ENCODE measurements at regions not wholly inside any gene's neighbourhood (a gene's known extent, or its start where the extent isn't known, plus 50 kb on each side); places are given as distances from the start of the nearest gene placed in this dataset.

GRCh38 chr5:52684051-52684450 is 103.7 kb upstream of the ITGA1 start:
- no peaks in the 10 kb centered on the region for H3K27me3 ChIP-seq (replicated peaks; ENCODE audit: insufficient read depth)
- no peak overlapping the region for H3K4me3 ChIP-seq
- no peaks in the 10 kb centered on the region for H3K9me3 ChIP-seq
- no peaks in the 10 kb centered on the region for H3K4me1 ChIP-seq (replicated peaks)
- no peak for TF ChIP-seq POLR2A (IDR thresholded peaks at IDR 0.05)
- TF ChIP-seq POLR2AphosphoS5 (IDR thresholded peaks at IDR 0.05): no peak
- TF ChIP-seq CTCF (IDR thresholded peaks at IDR 0.05): no peak
- intact Hi-C loops (cut with DNase I): no loop called here
- H3K27ac ChIP-seq: no peak overlapping the region
- H3K36me3 ChIP-seq: no peaks in the 10 kb centered on the region
- no peak for DNase-seq (ENCODE audit: low spot score)
- 30% methylated on average over 1 of the region's 1 CpG for WGBS

- 32% methylated on average over 1 of the region's 1 CpG for WGBS
- H3K27me3 ChIP-seq (replicated peaks; ENCODE audit: insufficient read depth): no peaks in the 10 kb centered on the region
- H3K9me3 ChIP-seq: no peaks in the 10 kb centered on the region
- intact Hi-C loops (cut with DNase I): no loop called here
- no peak overlapping the region for H3K4me3 ChIP-seq
- no peak for DNase-seq (ENCODE audit: low spot score)
- TF ChIP-seq POLR2A (IDR thresholded peaks at IDR 0.05): no peak
- no peaks in the 10 kb centered on the region for H3K36me3 ChIP-seq
- H3K27ac ChIP-seq: no peak overlapping the region
- H3K4me1 ChIP-seq (replicated peaks): no peaks in the 10 kb centered on the region
These were observed 102.2 kb upstream of the ITGA1 start for GRCh38 chr5:52685566-52685965.

GRCh38 chr5:52685971-52686370 is 101.7 kb upstream of the ITGA1 start:
- intact Hi-C loops (cut with DNase I): no loop called here
- no peak for DNase-seq (ENCODE audit: low spot score)
- no peaks in the 10 kb centered on the region for H3K4me1 ChIP-seq (replicated peaks)
- no peak overlapping the region for H3K4me3 ChIP-seq
- no peak for TF ChIP-seq POLR2AphosphoS5 (IDR thresholded peaks at IDR 0.05)
- no peak for TF ChIP-seq CTCF (IDR thresholded peaks at IDR 0.05)
- TF ChIP-seq POLR2A (IDR thresholded peaks at IDR 0.05): no peak
- no peaks in the 10 kb centered on the region for H3K36me3 ChIP-seq
- H3K27me3 ChIP-seq (replicated peaks; ENCODE audit: insufficient read depth): no peaks in the 10 kb centered on the region
- WGBS: 65% methylated on average over 4 of the region's 4 CpGs
- H3K27ac ChIP-seq: no peak overlapping the region
- H3K9me3 ChIP-seq: no peaks in the 10 kb centered on the region

GRCh38 chr5:52690236-52690768 is 97.4 kb upstream of the ITGA1 start:
- no peak for TF ChIP-seq CTCF (IDR thresholded peaks at IDR 0.05)
- no peak for TF ChIP-seq POLR2AphosphoS5 (IDR thresholded peaks at IDR 0.05)
- TF ChIP-seq POLR2A (IDR thresholded peaks at IDR 0.05): no peak
- intact Hi-C loops (cut with DNase I): loop anchor here (5.0 to 10.0 kb wide), 3 partner anchors 97 to 404 kb away; partner anchors contain the start of genes ITGA1 and PELO
- Histone ChIP-seq H3K27ac (no peak overlapping the region), H3K27me3 (replicated peaks; ENCODE audit: insufficient read depth) (no peaks in the 10 kb centered on the region), H3K4me1 (replicated peaks) (no peaks in the 10 kb centered on the region), H3K4me3 (no peak overlapping the region), H3K9me3 (no peaks in the 10 kb centered on the region), H3K36me3 (no peaks in the 10 kb centered on the region)
- no peak for DNase-seq (ENCODE audit: low spot score)
- 24% methylated on average over 2 of the region's 2 CpGs for WGBS

GRCh38 chr5:52692039-52692438 is 95.7 kb upstream of the ITGA1 start:
- H3K4me1 ChIP-seq (replicated peaks): no peaks in the 10 kb centered on the region
- no peaks in the 10 kb centered on the region for H3K9me3 ChIP-seq
- H3K36me3 ChIP-seq: no peaks in the 10 kb centered on the region
- no peak for TF ChIP-seq POLR2A (IDR thresholded peaks at IDR 0.05)
- no peak for TF ChIP-seq CTCF (IDR thresholded peaks at IDR 0.05)
- no peak for TF ChIP-seq POLR2AphosphoS5 (IDR thresholded peaks at IDR 0.05)
- H3K27ac ChIP-seq: no peak overlapping the region
- H3K27me3 ChIP-seq (replicated peaks; ENCODE audit: insufficient read depth): no peaks in the 10 kb centered on the region
- no peak overlapping the region for H3K4me3 ChIP-seq
- DNase-seq (ENCODE audit: low spot score): no peak
- intact Hi-C loops (cut with DNase I): loop anchor here (5.0 to 10.0 kb wide), 3 partner anchors 95 to 403 kb away; partner anchors contain the start of genes ITGA1 and PELO

Measured in prostate gland (tissue), 2 donors.